Colon (tissue), 2 donors: ENCODE measurements at regions not wholly inside any gene's neighbourhood (a gene's known extent, or its start where the extent isn't known, plus 50 kb on each side); places are given as distances from the start of the nearest gene placed in this dataset.
"Not testable (repeated sequence)": the region's sequence is repeated elsewhere in the genome, so short reads cannot be mapped to it uniquely, and the experiment has no call there.

Experiments used
- FAIRE-seq: peaks from 2 replicates; lab custom pipeline; 2012; peaks lifted over from hg19 to GRCh38; lab: Jason Lieb, UNC
- donor health status: control.
- donor health status: control.

DNA sequence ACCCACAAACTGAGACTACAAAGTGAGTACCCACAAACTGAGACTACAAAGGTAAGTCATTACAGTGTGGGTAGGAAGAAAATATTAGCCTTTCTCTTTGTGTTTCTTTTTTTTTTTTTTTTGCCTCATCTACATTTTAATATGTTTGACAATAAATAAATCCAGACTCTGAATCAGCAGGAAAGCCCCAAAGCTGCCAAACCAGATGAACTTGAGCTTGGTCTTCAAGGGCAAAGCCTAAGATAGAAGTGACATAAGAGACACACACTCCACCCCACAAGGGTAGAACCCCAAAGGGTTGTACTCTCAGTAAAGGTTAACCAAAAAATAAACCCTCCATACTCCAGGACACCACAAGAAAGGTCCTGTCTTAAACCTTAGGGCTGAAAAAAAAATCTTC is 326.8 kb upstream of the ARID1B start:
- FAIRE-seq, result no peak

DNA sequence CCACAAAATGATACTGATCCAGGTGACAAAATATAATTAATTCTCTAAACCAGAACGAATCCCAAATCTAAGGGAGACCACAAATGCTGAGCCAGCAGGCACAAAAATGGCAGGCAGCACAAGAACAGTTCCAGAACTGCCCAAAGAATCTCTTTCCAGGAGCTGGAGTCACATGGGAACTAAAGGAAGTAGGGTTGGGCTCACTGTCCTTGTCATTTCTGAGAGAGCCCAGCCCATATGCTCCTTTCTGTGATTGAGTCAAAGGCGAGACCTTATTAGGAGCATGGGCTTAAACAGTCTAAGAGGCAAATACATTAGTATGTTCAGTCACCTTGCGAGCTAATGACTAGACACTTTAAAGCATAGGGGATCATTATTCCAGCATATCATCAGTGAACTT is 327.6 kb upstream of the ARID1B start:
- FAIRE-seq, result no peak

DNA sequence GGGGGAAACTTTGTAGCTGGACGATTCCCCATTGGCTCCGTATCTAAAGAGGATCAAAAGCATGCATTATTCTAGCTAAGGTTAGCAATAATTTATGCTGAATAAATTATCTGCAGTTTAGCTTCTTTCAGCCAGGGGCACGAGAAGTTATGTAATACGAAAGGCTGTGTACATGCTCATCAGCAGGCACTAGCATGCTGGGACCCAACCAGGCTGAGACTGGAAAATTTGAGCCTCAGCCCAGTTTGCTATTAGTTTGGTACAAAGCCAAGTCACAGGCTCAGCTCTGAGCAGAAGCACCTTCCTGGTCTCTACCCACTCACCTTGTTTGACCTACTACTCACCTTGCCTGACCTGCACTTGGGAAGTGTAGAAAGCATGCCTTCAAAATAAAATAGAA is 328.1 kb upstream of the ARID1B start:
- no peak for FAIRE-seq

DNA sequence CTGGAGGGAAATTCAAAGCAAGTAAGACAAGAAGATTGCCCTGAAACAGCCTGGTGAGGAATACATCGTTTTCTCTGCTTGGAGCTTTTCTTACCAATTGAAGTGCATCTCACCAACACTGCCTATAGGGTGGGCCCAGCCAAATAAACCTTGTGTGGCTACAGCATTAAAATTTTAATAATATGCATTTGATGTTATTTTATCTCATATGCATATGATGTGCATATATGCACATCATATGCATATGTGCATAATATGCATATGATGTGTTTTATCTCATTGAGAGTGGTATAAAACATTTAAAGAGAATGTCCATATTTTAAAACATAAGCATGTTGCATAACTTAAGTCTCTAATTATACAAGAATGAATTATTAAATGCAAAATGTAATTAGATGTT is 328.6 kb upstream of the ARID1B start:
- FAIRE-seq, result no peak

DNA sequence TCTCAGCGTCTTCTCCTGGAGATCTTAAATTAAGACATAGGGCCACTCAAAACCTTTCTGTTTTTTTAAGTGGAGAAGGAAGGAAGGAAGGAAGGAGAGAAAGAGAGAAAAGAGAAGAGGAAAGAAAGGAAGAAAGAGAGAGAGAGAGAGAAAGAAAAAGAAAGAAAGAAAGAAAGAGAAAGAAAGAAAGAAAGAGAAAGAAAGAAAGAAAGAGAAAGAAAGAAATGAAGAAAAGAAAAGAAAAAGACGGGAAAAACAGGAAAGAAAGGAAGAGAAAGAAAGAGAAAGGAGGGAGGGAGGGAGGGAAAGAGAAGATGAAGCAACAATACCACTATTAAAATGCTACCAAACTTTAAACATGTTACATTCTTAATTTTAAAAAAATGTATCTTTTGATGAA is 336.5 kb upstream of the ARID1B start:
- no peak for FAIRE-seq

DNA sequence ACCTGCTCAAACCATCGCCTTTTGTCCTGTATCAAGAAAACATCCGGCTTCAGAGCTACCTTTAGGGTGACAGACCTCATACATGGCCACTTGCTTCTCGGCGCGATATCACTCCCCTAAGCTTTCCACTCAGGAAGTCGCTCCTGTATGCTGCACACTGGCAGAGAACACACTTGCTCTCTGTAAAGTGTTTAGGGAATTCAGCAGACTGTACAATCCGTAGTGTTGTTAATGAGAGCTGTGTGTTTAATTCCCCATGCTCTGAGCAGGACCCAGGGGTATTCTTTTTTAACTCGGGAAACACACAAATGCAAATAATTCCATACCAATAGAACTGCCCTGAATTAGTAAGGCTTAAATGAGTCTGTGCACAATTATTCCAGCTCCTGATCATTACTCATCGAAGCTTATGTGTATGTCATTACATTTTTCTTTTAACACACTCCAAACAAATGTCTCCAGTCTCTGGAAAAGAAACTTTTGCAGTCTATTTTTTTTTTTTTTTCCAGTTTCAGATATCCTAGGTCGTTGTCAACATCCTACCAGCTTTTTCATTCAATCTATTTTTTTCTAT is 338.7 kb upstream of the ARID1B start:
- no peak for FAIRE-seq

DNA sequence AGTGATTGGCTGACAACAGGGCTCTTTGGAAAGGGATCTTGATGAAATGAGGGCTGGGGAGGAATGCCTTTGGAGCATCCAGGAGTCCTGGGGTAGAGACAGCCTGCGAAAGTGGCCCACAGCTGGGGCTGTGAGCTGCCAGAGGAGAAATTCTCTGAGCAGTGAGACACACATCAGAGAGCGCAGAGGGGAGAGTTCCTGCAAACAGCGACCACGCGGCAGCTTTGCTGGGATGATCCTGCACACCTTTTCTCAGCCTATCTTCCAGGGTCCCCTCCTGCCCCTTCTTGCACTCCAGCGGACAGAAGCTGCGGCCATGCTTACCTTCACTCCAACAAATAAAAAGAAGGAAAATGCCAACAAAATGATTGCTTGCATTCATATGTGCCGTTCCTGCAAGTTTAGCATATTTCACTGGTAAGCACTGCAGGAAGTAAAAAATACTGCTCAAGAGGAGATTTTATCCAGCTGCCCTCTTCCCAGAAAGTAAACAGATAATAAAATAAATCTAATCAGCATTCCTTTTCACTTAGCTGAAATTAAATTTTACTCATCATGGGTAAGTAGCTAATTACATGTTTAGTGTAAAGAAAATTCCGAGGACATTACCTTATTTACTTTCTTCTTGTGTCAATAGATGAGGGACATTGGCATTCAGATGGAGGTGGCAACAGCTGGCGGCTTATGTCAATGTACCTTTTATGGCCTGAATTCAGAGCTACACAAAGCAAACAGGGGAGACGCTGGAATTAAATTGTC is 339.9 kb upstream of the ARID1B start:
- FAIRE-seq, result no peak

DNA sequence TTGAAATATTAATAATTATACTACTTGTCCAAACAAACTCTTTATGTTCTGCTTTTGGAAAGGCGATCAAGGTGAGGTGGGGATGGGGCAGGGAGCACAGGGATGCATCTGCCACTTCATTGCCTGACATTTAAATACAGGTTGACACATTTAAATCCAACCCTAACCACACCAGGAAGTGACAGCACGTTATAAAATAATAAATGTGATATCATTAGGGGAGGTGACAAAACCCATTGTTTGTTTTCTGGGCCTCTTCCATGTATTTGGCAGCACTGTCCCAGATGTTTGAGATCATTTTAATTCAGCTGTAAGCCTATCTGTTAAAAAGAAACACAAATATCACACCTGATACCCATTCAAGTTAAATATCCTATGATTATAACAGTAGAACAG is 342.4 kb upstream of the ARID1B start:
- FAIRE-seq, result no peak

DNA sequence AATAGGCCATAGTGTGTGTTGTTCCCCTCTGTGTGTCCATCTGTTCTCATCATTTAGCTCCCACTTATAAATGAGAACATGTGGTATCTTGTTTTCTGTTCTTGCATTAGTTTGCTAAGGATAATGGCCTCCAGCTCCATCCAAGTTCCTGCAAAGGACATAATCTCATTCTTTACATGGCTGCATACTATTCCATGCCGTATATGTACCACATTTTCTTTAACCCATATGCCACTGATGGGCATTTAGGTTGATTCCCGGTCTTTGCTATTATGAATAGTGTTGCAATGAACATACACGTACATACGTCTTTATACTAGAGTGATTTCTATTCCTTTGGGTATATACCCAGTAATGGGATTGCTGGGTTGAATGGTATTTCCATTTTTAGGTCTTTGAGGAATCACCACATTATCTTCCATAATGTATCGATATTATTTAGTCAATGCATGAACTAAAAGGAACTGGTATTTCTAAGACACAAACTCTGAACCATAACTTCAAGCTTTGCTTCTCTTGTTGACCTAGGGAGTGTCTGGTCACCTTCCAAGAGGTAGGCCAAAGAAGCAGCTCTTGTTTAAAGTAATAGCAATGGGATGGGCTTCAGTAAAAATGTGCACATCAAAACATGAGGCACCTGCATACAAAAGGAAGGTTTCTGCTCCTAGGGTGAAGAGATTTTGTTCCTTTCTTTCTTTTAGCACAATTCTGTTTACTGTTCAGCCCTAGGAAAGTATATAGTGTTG is 343.0 kb upstream of the ARID1B start:
- no peak for FAIRE-seq

DNA sequence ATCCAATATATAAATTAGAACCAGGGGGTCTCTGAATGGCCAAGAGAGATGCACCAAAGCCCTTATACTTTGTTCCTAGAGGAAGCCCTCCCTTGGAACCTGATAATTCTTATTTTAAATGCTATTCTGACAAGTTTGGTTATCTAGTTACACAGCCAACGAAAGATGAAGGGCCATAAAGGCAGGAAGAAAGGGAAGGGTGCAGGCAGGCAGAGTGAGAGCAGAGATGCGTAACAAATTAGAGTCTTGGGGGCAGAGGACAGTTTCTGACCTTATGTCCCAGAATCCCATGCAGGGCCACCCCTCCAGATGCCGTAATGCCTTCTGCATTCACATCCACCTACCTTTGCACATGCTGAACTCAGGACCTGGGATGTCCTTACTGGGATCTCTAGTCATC is 344.6 kb upstream of the ARID1B start:
- FAIRE-seq, result no peak

DNA sequence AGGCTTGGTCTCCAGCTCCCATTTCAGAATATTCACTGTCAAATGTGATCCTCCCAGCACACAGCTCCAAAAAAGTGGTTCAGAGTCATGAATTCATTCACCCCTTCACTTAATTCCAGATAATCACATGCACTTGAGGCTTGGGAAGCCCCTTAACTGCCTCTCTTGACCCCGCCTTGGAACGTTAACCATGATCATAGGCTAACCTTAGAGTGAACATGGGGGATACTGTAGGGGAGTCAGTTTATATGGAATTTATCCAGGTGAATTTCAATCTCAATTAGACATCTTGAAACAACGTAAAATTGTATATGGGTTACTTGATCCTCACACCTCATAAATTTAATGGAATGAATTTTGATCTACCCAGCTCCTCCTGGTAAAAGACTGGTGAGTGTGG is 346.8 kb upstream of the ARID1B start:
- FAIRE-seq, result no peak

DNA sequence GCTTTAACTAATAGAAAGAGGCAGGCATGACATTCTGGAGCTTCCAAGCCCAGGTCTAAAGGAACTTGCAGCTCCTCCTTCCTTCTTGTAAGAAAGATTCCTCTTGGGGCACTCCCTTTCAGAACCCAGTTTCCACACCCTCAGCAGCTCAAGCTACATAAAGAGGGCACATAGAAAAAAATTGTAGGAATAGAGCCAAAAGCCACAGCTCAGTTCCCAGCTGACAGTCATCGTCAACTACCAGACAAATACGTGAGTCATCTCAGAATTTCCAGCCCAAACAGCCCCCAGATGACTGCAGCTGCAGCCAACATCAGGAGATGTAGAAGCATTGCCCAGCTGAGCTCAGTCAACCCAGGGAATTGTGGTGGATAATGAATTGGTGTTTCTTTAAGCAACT is 349.8 kb upstream of the ARID1B start:
- no peak for FAIRE-seq

DNA sequence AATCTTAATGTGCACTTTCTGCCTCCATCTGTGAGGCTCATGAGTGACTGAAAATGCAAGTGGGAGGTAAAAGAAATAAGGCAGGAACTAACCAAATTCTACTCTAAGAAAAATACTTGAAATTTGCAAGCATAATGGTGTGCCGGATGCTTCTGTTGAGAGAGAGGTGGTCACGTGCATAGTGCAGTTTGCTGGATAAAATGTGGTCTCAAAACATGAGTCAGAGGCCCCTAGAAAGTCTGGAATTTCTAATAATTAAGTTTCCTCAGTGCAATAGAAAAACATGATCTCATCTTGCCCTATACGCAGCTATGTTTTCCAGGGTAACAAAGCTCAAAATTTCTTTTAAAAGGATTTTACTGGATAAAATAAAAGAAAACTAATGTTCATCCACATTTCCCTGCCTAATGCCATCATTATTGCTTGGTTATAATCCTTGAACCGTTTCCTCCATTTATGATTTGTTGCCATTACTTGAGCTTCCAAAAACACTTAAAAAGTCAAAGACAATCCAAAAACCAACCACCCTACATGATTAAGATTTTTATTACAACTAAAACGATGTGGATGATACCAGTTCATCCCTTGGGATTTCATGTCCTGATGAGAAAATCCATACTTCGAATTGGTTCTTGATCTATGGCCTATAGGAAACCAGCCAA is 351.7 kb upstream of the ARID1B start:
- no peak for FAIRE-seq

DNA sequence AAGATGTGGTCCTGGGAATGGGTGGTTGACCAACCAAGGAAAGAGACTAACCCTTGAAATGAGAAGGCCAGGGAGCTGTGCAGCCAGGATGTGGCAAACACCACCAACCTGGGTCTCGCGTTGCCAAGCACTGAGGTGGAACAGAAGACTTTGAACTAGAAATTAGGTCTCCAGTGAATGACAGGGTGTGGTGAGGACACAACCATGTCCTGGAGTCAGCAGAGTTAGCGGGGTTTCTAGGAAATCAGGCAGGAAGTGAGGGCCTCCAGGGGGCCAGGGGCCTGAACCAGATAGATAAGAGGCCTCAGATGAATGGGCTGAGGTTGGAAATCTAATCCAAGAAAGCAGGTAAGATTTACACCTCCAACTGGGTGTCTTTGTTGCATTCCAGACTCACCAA is 353.3 kb upstream of the ARID1B start:
- no peak for FAIRE-seq

DNA sequence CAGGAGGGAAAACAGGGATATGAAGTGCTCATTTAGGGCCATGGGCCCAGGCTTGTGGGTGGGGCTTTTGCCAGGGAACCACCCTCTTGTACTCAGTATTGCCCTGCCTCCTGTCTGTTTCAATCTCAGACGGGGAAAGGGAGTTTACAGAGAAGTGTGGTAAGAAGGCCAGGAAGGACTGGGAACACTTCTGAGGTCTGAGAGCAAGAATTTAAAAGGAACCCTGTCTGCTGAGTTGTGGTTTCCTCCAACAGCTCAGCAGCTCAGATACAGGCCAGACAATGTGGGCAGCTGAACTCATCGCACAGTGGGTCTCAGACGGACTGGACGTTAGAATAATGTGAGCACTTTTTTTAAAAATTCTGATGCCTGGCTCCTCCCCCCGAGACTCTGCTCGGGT is 354.1 kb upstream of the ARID1B start:
- FAIRE-seq, result no peak

DNA sequence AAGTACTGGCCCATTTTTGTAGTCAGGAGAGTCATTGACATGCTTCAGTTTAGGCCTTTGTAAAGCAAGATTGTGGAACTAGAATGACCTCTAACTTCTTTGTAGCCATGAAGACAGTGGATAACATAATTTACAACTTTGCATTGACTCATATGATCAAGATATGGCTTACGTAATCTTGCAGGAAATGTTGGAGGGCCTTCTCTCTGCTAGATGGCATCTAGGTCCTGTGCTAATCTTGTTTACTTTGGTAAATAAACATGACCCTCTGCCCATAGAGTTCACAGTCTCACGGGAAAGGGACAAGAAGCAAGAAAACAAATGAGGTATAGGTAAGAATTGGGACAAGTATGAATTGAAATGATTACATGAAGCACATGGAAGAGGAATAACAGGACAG is 355.2 kb upstream of the ARID1B start:
- no peak for FAIRE-seq

DNA sequence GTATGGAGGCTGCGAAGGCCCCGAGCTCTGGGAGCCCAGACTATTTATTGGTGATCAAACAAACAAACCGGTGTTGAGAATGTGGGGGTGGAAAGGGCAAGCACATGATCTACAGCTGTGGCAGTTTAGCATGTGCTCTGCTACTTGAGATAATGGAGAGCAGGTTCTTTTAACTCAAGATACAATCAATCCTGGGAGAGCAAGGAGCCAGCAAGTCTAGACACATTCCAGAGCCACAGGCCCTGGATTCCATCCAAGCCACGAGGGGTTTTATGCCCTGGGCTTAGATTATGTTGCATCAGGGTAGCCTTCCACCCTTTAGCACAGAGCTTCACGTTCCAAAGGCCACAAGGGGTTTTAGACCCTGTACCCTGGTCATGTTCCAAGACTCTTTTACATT is 355.9 kb upstream of the ARID1B start:
- not testable (repeated sequence) for FAIRE-seq

DNA sequence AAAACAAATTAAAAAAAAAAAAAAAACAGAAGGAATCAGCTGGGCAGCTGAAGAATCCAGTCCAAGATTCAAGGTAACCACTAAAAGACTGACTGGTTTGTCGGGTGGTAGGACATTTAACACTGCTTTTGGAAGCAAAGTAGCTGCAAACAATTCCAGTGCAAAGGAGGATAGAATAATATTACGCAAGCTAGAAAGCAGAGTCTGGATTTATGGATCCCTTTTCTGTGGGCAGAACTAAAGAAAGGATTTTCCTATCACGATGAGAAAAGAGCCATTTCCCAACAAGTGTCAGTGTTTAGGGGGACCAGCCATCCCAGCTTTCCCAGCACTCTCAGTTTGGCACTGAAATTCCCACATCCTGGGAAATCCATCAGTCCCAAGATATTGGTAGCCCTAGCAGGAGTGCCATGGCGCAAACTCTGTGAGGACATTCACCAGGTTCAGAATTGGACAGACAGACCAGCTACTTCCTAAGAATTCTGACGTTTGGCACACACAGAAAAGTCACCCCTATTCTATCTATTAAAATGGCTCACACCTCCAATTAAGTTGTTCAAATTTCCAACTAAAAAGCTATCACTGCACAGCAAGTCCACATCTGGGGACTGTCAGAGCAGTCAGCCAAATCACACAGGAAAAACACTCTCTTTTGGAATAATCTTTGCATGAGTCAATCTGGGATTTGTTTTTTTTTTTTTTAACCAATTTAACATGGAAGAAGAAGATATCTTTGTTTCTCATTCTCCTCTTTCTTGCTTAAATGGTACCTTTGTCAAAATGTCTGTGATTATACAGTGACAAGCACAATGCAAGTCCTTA is 356.8 kb upstream of the ARID1B start:
- no peak for FAIRE-seq

DNA sequence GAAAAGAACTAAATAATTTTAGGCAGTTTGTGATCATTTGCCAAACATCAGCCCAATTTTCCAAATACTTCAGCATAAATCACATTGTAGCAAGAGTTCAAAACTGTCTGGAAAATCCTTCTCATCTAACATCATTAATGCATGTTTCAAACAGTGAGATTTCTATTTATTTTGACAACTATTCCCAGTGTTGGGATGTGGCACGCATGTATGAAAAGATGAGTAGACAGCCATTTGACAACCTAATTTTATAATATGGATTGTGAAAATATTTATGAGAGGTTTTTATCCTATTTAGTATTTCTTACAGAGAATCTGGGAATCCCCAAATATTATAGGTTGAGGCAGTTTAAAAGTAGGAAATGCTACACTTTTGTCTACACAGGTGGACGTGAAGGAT is 357.6 kb upstream of the ARID1B start:
- FAIRE-seq, result no peak

DNA sequence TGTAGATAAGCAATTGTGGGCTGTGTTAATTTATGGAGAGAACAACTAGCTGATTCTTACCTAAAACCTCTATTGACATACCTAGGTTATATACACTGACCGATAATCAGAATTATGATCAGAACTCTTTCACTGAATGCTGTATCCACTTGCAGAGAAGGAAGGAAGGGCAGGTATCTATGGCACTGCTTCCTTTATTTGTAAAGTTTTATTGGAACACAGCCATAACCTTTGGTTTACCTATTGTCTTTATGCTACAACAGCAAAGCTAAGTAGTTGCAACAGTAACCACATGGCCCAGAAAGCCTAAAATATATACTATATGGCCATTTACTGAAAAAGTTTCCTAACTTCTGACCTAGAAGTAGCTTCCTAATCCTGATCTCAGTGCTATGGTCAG is 358.9 kb upstream of the ARID1B start:
- FAIRE-seq, result no peak

DNA sequence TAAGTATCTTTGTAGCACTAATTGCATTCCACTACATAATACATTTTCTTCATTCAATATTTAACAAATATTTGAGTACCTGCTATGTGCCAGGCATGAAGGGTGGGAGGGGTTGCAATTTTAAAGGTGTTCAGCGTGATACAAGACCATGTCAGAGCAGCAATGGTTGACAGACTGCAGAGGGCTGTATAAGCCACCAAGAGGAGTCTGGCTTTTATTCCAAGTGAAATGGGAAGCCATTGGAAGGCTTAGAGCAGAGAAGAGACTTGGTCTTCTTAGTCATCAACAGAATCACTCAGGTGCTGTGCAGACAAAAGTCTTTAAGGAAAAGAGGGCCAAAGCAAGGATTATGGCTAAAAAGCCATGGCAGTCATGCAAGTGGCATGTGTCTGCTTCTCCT is 360.8 kb upstream of the ARID1B start:
- FAIRE-seq, result no peak

DNA sequence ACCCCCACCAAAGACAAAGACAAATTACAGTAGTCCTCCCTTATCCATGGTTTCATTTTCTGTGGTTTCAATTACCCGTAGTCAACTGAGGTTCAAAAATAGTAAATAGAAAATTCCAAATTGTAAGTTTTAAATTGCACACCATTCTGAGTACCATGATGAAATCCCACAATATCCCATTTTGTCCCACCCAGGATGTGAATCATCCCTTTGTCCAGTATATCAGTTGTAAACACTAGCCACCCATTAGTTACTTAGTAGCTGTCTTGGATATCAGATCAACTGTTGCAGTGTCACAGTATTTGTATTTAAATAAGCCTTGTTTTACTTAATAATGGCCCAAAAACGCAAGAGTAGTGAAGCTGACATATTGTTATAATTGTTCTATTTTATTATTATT is 364.0 kb upstream of the ARID1B start:
- FAIRE-seq, result no peak
